SKM-1 treated with dmso at 0.1 percent for 144 hours (cell line): ENCODE measurements at regions not wholly inside any gene's neighbourhood (a gene's known extent, or its start where the extent isn't known, plus 50 kb on each side); places are given as distances from the start of the nearest gene placed in this dataset.
"Not testable (repeated sequence)": the region's sequence is repeated elsewhere in the genome, so short reads cannot be mapped to it uniquely, and the experiment has no call there.

Experiments
- DNase-seq: peaks from one replicate; lab custom pipeline; 2025; ENCODE audit not compliant: unreplicated experiment; lab: John Stamatoyannopoulos, UW

DNA sequence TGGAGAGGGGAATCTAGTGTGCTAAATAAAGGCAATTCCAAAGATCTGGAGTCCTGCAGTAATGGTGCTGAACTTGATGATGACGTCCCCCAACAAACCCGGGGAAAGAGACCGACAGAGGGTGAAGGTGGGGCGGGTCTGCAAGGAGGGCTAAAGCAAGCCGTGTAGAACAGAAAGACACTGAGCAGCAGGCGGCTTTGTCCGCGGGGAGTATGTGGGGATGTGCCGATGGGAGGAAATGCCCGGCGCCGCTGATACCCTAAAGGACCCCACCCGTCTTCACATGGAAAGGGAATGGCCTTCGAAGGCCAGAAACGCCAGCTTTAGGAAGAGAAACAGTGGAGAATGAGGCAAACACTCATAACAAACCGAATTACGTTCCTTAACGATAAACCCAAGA, 528.9 kb downstream of the ZNF674 start:
- DNase-seq, result no peak

- no peak for DNase-seq
Measured at GRCh38 chrX:46015653-46016052, 529.6 kb downstream of the ZNF674 start.

- DNase-seq, result no peak
Measured at GRCh38 chrX:45992402-45993123, 552.7 kb downstream of the ZNF674 start.

DNA sequence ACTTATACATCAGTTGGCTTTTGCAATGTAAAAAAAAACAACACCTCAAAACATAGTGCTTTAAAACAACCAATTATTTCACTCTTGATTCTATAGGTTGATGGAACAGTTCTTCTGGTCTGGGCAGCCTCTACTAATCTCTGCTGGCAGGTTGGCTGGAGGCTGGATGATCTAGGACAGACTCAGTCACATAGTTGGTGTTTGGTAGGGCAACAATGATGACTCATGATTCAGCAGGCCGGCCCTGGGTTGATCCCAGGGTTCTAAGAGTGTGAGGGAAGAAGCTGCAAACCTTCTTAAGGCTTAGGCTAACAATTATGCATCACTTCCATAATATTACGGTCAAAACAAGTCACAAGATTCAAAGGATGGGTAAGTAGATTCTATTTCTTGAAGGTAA, 558.2 kb downstream of the ZNF674 start:
- no peak for DNase-seq

- no peak for DNase-seq
Measured at GRCh38 chrX:45986081-45986480, 559.1 kb downstream of the ZNF674 start.

GRCh38 chrX:45982958-45983727, 562.1 kb downstream of the ZNF674 start:
- DNase-seq, result not testable (repeated sequence)

- DNase-seq, result no peak
Measured at GRCh38 chrX:45980726-45981125, 564.5 kb downstream of the ZNF674 start.

- no peak for DNase-seq
Measured at GRCh38 chrX:45975633-45976032, 569.6 kb downstream of the ZNF674 start.

DNA sequence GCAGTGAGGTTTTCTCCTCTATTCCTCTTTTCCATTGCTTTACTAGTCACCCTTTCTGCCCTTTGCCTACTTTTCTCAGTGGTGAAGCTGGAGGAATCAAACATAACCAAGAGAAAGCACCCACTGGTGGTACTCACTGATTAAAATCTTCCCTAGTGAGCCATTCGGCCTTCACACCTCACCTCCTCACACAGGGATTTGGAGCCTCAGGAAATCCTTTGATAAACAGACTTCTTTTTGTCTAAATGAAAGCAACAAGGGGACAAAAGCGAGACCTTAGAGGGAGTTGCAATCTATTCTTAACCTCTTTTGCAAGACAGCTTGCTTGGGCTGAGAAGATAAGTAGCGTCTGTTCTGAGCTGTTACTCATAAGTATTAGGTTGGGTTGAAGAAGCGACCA, 572.6 kb downstream of the ZNF674 start:
- DNase-seq, result no peak

- no peak for DNase-seq
Measured at GRCh38 chrX:45959567-45959966, 585.7 kb downstream of the ZNF674 start.

GRCh38 chrX:45956191-45956870, 588.9 kb downstream of the ZNF674 start:
- DNase-seq, result no peak

DNA sequence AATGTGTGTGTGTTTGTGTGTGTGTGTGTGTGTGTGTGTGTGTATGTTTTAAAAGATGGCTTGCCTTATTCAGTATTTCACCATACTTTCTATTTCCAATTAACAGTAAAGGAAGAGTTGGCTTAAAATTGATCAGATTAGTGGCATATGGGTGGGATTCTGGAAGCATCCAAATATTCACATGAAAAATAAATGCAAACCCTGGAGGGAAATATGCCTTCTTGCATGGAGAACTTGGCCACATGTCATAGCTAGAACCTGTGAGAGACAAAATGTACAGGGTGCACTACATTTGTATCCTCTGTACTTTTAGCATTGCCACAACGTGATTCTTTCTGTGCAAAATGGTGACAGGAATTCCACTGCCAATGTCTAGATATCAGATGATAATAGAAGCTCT, 589.6 kb downstream of the ZNF674 start:
- DNase-seq, result no peak

DNA sequence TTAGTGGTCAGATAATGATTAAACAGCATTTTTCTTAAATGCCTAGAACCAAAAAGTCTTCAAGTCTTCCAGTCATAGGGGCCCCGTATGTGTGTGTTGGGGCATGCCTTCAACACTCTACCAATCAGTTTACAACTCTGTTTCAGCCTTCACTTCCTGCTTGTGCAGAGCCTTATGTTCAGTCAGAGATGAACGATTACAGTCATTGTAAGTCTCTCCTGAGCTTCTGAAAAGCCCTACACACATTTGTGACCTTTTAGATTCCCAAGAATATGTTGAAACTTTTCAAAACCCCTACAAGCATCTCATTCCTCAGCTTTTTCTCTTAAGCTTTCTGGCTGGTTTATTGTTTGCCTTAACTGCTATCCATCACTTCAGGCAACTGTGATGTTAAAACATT, 591.2 kb downstream of the ZNF674 start:
- no peak for DNase-seq

DNA sequence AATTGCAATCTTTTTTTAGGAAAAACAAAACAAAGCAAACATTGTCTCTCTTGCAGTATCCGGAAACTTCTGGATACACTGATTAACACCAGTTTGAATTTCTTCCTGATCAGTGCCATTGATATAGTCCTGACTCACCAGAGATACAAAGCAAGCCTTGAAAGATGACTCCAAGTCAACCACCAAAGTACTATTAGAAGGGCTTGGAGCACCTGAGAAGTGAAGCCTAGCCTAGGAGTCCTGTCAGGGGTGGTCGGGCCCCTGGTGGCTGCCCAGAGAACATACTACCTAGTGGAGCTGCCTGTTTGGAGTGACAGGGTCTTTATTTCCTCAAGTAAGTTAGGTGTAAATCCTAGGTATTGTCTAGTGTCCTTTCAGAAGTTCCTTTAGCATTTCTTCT, 593.2 kb downstream of the ZNF674 start:
- no peak for DNase-seq

- DNase-seq, result no peak
Measured at GRCh38 chrX:45935408-45935807, 609.8 kb downstream of the ZNF674 start.

GRCh38 chrX:45912316-45912715, 632.9 kb downstream of the ZNF674 start:
- DNase-seq, result no peak

DNA sequence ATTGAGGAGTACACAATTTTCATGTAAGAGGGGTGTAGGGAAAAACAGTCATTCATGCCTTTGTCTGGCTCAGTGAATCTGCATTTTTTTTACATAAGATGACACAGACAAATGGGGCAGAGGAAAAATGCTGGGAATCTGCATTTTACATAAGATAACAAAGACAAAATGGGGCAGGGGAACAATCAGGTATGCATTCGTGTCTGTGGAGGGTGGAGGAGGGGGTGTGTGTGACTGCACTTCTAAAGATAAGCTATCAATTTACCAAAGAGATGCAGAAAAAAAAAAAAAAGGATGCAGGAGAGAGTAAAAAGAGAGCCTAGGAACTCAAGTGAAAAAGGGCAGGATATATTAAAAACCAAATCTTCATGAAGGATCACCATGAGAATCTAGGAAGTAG, 637.4 kb downstream of the ZNF674 start:
- DNase-seq, result no peak

- no peak for DNase-seq
Measured at GRCh38 chrX:45903781-45904201, 641.4 kb downstream of the ZNF674 start.

DNA sequence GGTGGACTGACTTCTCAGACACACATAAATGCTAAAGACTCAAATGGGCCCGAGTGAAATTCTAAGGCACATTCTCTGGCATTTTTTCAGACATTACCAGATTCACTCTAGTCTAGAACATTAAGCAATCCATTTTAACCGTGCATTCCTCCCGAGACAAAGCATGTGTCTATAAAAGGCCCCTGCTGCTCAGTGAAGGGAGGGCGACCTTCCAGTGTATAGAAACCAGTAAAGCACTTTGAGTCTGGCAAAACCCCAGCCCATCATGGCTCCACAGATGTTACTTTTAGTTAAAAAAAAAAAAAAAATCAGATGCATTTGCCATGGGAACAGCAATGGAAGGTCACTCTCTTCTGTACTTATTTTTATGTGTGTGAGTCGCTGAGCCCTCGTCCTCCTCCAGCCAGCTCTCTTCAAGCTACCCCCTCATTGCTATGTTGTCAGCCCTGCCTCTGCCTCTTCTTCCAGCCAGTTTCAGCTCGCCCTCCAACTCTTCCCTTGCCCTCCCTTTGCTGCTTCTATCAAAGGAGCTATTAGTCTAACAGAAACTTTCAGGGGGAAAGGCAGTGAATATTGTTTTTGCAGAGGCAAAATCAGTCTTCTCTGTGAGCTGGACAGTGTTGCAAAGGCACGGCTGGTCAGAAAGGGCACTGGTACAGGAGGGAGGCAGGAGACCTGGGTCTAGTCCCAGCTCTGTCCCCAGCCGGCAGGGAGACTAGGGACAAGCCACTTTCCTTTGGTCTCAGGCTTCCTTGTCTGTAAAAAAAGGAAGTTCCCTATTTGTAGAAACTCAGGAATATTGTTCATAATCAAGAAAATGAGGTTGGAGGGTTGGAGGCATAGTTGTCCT, 644.2 kb downstream of the ZNF674 start:
- DNase-seq, result no peak

- no peak for DNase-seq
Measured at GRCh38 chrX:45894864-45895645, 650.2 kb downstream of the ZNF674 start.
